ENCODE measurements at regions not wholly inside any gene's neighbourhood (a gene's known extent, or its start where the extent isn't known, plus 50 kb on each side); places are given as distances from the start of the nearest gene placed in this dataset.

DNA sequence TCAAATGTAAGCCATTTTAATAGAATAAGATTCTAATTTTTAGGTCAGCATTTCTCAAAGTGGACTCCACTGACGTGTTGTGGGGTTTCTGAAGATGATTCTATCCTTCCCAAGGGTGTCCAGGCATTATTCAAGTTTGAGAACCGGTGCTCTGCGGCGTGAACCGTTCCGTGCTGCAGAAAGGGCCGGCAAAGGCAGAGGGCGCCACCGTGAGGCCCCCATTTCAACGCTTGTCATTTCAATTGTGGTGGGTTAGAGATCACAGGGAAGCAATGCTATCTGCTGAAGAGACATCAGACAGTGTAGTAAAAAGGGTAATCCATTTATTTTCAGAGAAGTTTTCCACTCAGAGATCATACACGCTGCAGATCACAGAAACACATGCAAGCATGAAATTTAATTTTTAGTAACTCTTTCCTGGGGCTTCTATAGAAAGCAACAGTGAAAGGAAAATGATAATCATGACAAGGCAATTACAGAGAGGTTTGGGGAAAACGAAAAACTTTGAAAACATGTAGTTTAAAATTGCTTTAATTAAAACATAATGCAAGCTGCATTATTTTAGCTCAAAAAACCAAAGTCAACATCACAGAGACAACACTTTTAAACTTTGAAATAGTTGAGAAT is 201.7 kb downstream of the EXOC5 start:
- TF ChIP-seq, protein P1, sequence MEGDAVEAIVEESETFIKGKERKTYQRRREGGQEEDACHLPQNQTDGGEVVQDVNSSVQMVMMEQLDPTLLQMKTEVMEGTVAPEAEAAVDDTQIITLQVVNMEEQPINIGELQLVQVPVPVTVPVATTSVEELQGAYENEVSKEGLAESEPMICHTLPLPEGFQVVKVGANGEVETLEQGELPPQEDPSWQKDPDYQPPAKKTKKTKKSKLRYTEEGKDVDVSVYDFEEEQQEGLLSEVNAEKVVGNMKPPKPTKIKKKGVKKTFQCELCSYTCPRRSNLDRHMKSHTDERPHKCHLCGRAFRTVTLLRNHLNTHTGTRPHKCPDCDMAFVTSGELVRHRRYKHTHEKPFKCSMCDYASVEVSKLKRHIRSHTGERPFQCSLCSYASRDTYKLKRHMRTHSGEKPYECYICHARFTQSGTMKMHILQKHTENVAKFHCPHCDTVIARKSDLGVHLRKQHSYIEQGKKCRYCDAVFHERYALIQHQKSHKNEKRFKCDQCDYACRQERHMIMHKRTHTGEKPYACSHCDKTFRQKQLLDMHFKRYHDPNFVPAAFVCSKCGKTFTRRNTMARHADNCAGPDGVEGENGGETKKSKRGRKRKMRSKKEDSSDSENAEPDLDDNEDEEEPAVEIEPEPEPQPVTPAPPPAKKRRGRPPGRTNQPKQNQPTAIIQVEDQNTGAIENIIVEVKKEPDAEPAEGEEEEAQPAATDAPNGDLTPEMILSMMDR (IDR thresholded peaks at IDR 0.05): peak in 4 of 6 experiments; percentile 25 to 32 (median 30)
- no peak for TF ChIP-seq POLR2AphosphoS5 (IDR thresholded peaks at IDR 0.05)
